GM12891 (cell line): ENCODE measurements at regions not wholly inside any gene's neighbourhood (a gene's known extent, or its start where the extent isn't known, plus 50 kb on each side); places are given as distances from the start of the nearest gene placed in this dataset.

Source experiments
- DNase-seq: peaks from one replicate; pipeline ENCODE4 v3.0.0; 2011; ENCODE audit warnings: low spot score; ENCODE audit not compliant: insufficient read length
- FAIRE-seq: peaks from 2 replicates; lab custom pipeline; 2011; peaks lifted over from hg19 to GRCh38; lab: Jason Lieb, UNC
- PAX5 ChIP-seq: IDR thresholded peaks from 2 replicates; pipeline ENCODE4 v1.6.1; 2011; ENCODE audit warnings: low read length, moderate library complexity, mild to moderate bottlenecking; ENCODE audit not compliant: insufficient read depth, severe bottlenecking
- POLR2A ChIP-seq: IDR thresholded peaks from 2 replicates; pipeline ENCODE4 v1.6.1; 2011; ENCODE audit warnings: low read depth, low read length, control low read depth
- POLR2AphosphoS5 ChIP-seq: IDR thresholded peaks from 2 replicates; pipeline ENCODE4 v1.6.1; 2011; ENCODE audit warnings: low read depth, low read length, control low read depth
- POU2F2 ChIP-seq: IDR thresholded peaks from 2 replicates; pipeline ENCODE4 v1.6.1; 2011; ENCODE audit warnings: low read depth, mild to moderate bottlenecking, control low read depth, low read length, moderate library complexity
- SPI1 ChIP-seq: IDR thresholded peaks from 2 replicates; pipeline ENCODE4 v1.6.1; 2011; ENCODE audit warnings: low read depth, low read length, control low read depth
- TAF1 ChIP-seq: IDR thresholded peaks from 2 replicates; pipeline ENCODE4 v1.6.1; 2011; ENCODE audit warnings: low read depth, low read length, control low read depth

GRCh38 chr2:136062066-136062837, 55.7 kb downstream of the CXCR4 start:
- FAIRE-seq (no peak), DNase-seq (no peak)
- no peak for TF ChIP-seq POU2F2
- TF ChIP-seq POLR2A, result no peak
- TF ChIP-seq POLR2AphosphoS5, result no peak
- no peak for TF ChIP-seq TAF1
- no peak for TF ChIP-seq SPI1
- TF ChIP-seq PAX5, result no peak

- no peak for TF ChIP-seq TAF1
- no peak for TF ChIP-seq POU2F2
- no peak for TF ChIP-seq POLR2AphosphoS5
- no peak for TF ChIP-seq SPI1
- no peak for TF ChIP-seq PAX5
- no peak for TF ChIP-seq POLR2A
- no peak for FAIRE-seq
- no peak for DNase-seq
Measured at GRCh38 chr2:136060416-136060815, 57.5 kb downstream of the CXCR4 start.

DNA sequence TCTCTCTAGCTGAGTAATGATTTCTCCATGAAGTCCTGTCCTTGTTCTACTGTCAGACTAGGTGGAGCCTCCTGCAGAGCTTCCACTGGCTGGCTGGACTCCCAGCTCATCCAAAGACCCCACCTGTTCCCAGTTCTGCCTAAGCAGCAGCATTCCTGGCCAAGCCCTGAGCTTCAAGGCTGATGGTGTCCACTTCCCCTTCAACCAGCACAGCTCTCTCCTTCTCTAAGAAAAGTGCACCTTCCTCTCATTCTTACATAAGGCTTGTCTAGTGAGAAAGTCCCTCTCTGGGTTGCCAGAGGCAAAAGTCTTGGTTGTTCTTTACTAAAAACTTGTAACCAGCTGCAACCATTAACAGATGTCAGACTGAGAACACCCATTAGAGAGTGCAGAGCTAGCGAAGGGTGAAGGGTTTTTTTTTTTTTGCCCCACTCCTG, 58.9 kb downstream of the CXCR4 start:
- peak; percentile 57 for FAIRE-seq
- TF ChIP-seq POLR2A (no peak), POU2F2 (no peak), PAX5 (peak; percentile 35), SPI1 (peak; percentile 77)

GRCh38 chr2:136058262-136058661, 59.7 kb downstream of the CXCR4 start:
- DNase-seq (no peak), FAIRE-seq (no peak)
- TF ChIP-seq POU2F2 (no peak), TAF1 (no peak), POLR2AphosphoS5 (no peak), PAX5 (no peak), SPI1 (no peak), POLR2A (no peak)

More for the DNA sequence above, 58.9 kb downstream of the CXCR4 start:
- no peak for DNase-seq

GRCh38 chr2:136057802-136058140, 60.2 kb downstream of the CXCR4 start:
- TF ChIP-seq SPI1 (no peak), PAX5 (no peak), POU2F2 (no peak), TAF1 (no peak), POLR2A (no peak), POLR2AphosphoS5 (no peak)
- DNase-seq, result no peak
- no peak for FAIRE-seq

GRCh38 chr2:136057023-136057801, 60.7 kb downstream of the CXCR4 start:
- TF ChIP-seq TAF1 (0 out of 2 replicates have a peak, but pooled peaks have one; percentile 32), POU2F2 (0 out of 2 replicates have a peak, but pooled peaks have one; percentile 54), POLR2AphosphoS5 (no peak)
- peak; percentile 81 for FAIRE-seq
- DNase-seq, result no peak

- TF ChIP-seq POLR2AphosphoS5 (no peak), SPI1 (no peak), POLR2A (no peak), TAF1 (no peak), PAX5 (no peak), POU2F2 (no peak)
- DNase-seq (no peak), FAIRE-seq (peak; percentile 82)
Measured at GRCh38 chr2:136055929-136056688, 61.8 kb downstream of the CXCR4 start.

DNA sequence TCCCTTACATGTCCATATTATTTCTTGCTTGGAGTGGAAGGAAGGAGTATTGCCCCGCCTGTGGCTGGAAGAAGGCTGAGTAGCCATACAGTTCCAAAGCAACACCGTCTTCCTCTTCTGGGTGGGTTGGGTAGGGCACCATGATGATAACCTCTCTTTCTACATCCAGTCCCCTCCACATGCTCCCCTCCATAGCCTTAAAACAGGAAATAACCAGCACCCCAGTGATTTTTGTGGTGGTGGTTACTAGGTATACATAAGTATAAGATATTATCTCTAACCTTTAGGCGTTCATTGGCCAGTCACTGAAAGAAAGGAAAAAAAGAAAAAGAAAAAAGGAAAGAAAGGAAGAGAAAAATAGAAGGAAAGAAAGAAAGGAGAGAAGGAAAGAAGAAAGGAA, 63.1 kb downstream of the CXCR4 start:
- FAIRE-seq (no peak), DNase-seq (no peak)
- TF ChIP-seq POLR2A (no peak), SPI1 (no peak), TAF1 (no peak), POU2F2 (no peak), POLR2AphosphoS5 (no peak), PAX5 (no peak)

GRCh38 chr2:136052369-136053362, 65.3 kb downstream of the CXCR4 start:
- TF ChIP-seq POU2F2 (no peak), PAX5 (no peak), TAF1 (no peak), SPI1 (no peak)
- DNase-seq (no peak), FAIRE-seq (peak; percentile 80)
